ENCODE measurements at regions not wholly inside any gene's neighbourhood (a gene's known extent, or its start where the extent isn't known, plus 50 kb on each side); places are given as distances from the start of the nearest gene placed in this dataset.

GRCh38 chr2:199693861-199694260 lies 157.1 kb downstream of the FTCDNL1 start:
- H3K4me1 ChIP-seq = no peaks in the 10 kb centered on the region
- Mint-ChIP-seq H3K27ac (ENCODE audit: unreplicated experiment) (no peak overlapping the region), H3K9me3 (ENCODE audit: unreplicated experiment) (no peaks in the 10 kb centered on the region), H3K4me1 (ENCODE audit: low read depth, unreplicated experiment) (no peaks in the 10 kb centered on the region), H3K27me3 (ENCODE audit: insufficient read depth, unreplicated experiment) (peaks cover 3% of the 10 kb centered on the region), H3K36me3 (ENCODE audit: insufficient read depth, unreplicated experiment) (no peaks in the 10 kb centered on the region), H3K4me3 (ENCODE audit: unreplicated experiment) (no peak overlapping the region)
- H3K9me3 ChIP-seq = 0 out of 2 replicates have a peak, but pooled peaks cover 3% of the 10 kb centered on the region
- CTCF ChIA-PET = no interaction called here
- H3K36me3 ChIP-seq (ENCODE audit: control insufficient read depth, insufficient read depth, low read length) = no peaks in the 10 kb centered on the region
- POLR2A ChIA-PET = no interaction called here
- TF ChIP-seq CTCF (IDR thresholded peaks at IDR 0.05; ENCODE audit: insufficient read depth in 1 of 2, low read depth in 1 of 2, low read length in 1 of 2, severe bottlenecking in 1 of 2, unreplicated experiment in 1 of 2) = no peak
- no TSS peak for BruUV-seq (replicated peaks)
- H3K4me3 ChIP-seq (ENCODE audit: low read depth, low read length) = no peak overlapping the region
- H3K27me3 ChIP-seq (replicated peaks; ENCODE audit: control insufficient read depth, insufficient read depth, low read length) = no peaks in the 10 kb centered on the region
- intact Hi-C loops (cut with micrococcal nuclease; ENCODE audit: unreplicated experiment) = no loop called here
- no peak for DNase-seq

- Mint-ChIP-seq H3K4me1 (ENCODE audit: low read depth, unreplicated experiment) (no peaks in the 10 kb centered on the region), H3K4me3 (ENCODE audit: unreplicated experiment) (no peak overlapping the region), H3K27me3 (ENCODE audit: insufficient read depth, unreplicated experiment) (no peaks in the 10 kb centered on the region), H3K36me3 (ENCODE audit: insufficient read depth, unreplicated experiment) (no peaks in the 10 kb centered on the region), H3K9me3 (ENCODE audit: unreplicated experiment) (no peaks in the 10 kb centered on the region), H3K27ac (ENCODE audit: unreplicated experiment) (no peak overlapping the region)
- Histone ChIP-seq H3K4me1 (no peaks in the 10 kb centered on the region), H3K4me3 (ENCODE audit: low read depth, low read length) (no peak overlapping the region), H3K27me3 (replicated peaks; ENCODE audit: control insufficient read depth, insufficient read depth, low read length) (no peaks in the 10 kb centered on the region), H3K9me3 (0 out of 2 replicates have a peak, but pooled peaks cover 3% of the 10 kb centered on the region), H3K36me3 (ENCODE audit: control insufficient read depth, insufficient read depth, low read length) (no peaks in the 10 kb centered on the region)
- DNase-seq = no peak
- no TSS peak for BruUV-seq (replicated peaks)
- no peak for TF ChIP-seq CTCF (IDR thresholded peaks at IDR 0.05; ENCODE audit: insufficient read depth in 1 of 2, low read depth in 1 of 2, low read length in 1 of 2, severe bottlenecking in 1 of 2, unreplicated experiment in 1 of 2)
- intact Hi-C loops (cut with micrococcal nuclease; ENCODE audit: unreplicated experiment) = no loop called here
- ChIA-PET CTCF (no interaction called here), POLR2A (no interaction called here)
Observed at GRCh38 chr2:199692489-199692888, 158.5 kb downstream of the FTCDNL1 start.

DNA sequence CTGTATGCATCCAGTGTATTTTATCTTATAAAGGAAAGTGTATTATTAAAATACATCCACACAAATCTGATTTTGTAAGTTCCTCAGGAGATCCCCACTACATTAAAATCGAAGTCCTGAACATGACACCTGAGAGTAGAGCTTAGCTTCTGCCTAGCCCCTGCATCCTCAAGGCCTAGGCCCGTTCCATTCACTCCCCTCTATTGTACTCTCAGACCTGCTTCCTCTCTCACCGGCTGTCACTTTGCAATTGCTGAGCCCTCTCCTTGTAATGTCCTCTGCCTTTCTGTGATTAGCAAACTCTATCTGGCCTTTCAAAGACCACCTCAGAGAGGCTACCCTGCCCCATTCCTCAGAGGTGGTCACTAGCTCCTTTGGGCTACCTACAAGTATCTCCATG lies 160.8 kb downstream of the FTCDNL1 start:
- intact Hi-C loops (cut with micrococcal nuclease; ENCODE audit: unreplicated experiment) = no loop called here
- H3K27me3 Mint-ChIP-seq (ENCODE audit: insufficient read depth, unreplicated experiment) = peaks cover 2% of the 10 kb centered on the region
- no peak overlapping the region for H3K4me3 ChIP-seq (ENCODE audit: low read depth, low read length)
- no peak overlapping the region for H3K27ac Mint-ChIP-seq (ENCODE audit: unreplicated experiment)
- no peak for DNase-seq
- no peaks in the 10 kb centered on the region for H3K9me3 Mint-ChIP-seq (ENCODE audit: unreplicated experiment)
- no peaks in the 10 kb centered on the region for H3K27me3 ChIP-seq (replicated peaks; ENCODE audit: control insufficient read depth, insufficient read depth, low read length)
- H3K9me3 ChIP-seq = 0 out of 2 replicates have a peak, but pooled peaks cover 3% of the 10 kb centered on the region
- no peaks in the 10 kb centered on the region for H3K4me1 Mint-ChIP-seq (ENCODE audit: low read depth, unreplicated experiment)
- no TSS peak for BruUV-seq (replicated peaks)
- ChIA-PET CTCF (no interaction called here), POLR2A (interaction anchor here (0.5 kb wide), 1 partner anchor 26 kb away, joined by 3 read pairs; no protein-coding TSS in a partner anchor)
- H3K4me1 ChIP-seq = no peaks in the 10 kb centered on the region
- no peaks in the 10 kb centered on the region for H3K36me3 ChIP-seq (ENCODE audit: control insufficient read depth, insufficient read depth, low read length)
- no peak overlapping the region for H3K4me3 Mint-ChIP-seq (ENCODE audit: unreplicated experiment)
- TF ChIP-seq CTCF (IDR thresholded peaks at IDR 0.05; ENCODE audit: insufficient read depth in 1 of 2, low read depth in 1 of 2, low read length in 1 of 2, severe bottlenecking in 1 of 2, unreplicated experiment in 1 of 2) = no peak
- peaks cover 3% of the 10 kb centered on the region for H3K36me3 Mint-ChIP-seq (ENCODE audit: insufficient read depth, unreplicated experiment)

All from Caco-2 (cell line).